HCT116 (cell line): ENCODE measurements at regions not wholly inside any gene's neighbourhood (a gene's known extent, or its start where the extent isn't known, plus 50 kb on each side); places are given as distances from the start of the nearest gene placed in this dataset.

ENCODE experiments used
- ATAC-seq: fragments of 200-7000 bp; cut with Tn5 transposase; 2 replicates; pipeline ENCODE4 v1.9.1; 2020; ENCODE audit warnings: mild to moderate bottlenecking, moderate library complexity
- BruUV-seq: library from RNA; stranded (reverse); fragments of 400-500 nt; replicated peaks from 2 replicates; lab custom pipeline; 2021; lab: Mats Ljungman, UMichigan
- CTCF ChIA-PET: fragments of 300-600 bp; sonication (Branson Sonifier 250); formaldehyde crosslinking; loops from one replicate; lab custom pipeline; 2021; ENCODE audit warnings: antibody characterized with exemption; lab: Charles Lee
- POLR2A ChIA-PET: fragments of 300-600, 350-600 bp; sonication (Branson Sonifier 250); formaldehyde crosslinking; loops from one replicate; lab custom pipeline; 2021; ENCODE audit warnings: antibody characterized with exemption; lab: Charles Lee
- RAD21 ChIA-PET, 2 experiments: fragments of 300-600 bp; sonication (Branson Sonifier 250); formaldehyde crosslinking; loops; one replicate each; lab custom pipeline; 2023; ENCODE audit warnings: low total read pairs in 2 of 2; ENCODE audit not compliant: uncharacterized antibody in 2 of 2, unreplicated experiment in 2 of 2, low non-redundant PET in 1 of 2; lab: Charles Lee
- DNase-seq: peaks from one replicate; pipeline ENCODE4 v3.0.0-alpha.2; 2010; ENCODE audit warnings: low read depth, low spot score
- H2AFZ ChIP-seq: fragments of 200-600 bp; shearing (Covaris generic), sonication (generic); 2 replicates; pipeline ENCODE4 v1.6.1; 2017; ENCODE audit warnings: low read depth, mixed run types, mixed read lengths, antibody characterized with exemption, low read length; ENCODE audit not compliant: poor library complexity, severe bottlenecking
- H3K27ac ChIP-seq: 2 replicates; pipeline ENCODE4 v1.5.1; 2012; ENCODE audit warnings: low read depth, low read length
- H3K27me3 ChIP-seq: fragments of 200-600 bp; sonication (generic); 2 replicates; pipeline ENCODE4 v1.6.1; 2016; ENCODE audit warnings: mixed run types, low read length, mixed read lengths; ENCODE audit not compliant: insufficient read depth
- H3K36me3 ChIP-seq, 2 experiments: fragments of 200-500 bp in 1 of 2; fragments of 200-600 bp in 1 of 2; sonication (Bioruptor generic) in 1 of 2; sonication (generic) in 1 of 2; 2 replicates each; pipeline versions ENCODE4 v1.5.1 to v1.6.1; 2014 to 2016; ENCODE audit warnings: low read length in 2 of 2, inconsistent platforms in 1 of 2, mixed read lengths in 1 of 2, mixed run types in 1 of 2; ENCODE audit not compliant: insufficient read depth in 2 of 2, control insufficient read depth in 1 of 2
- H3K4me1 ChIP-seq, 2 experiments: fragments of 200-600 bp in 1 of 2; sonication (generic) in 1 of 2; 2 replicates each; pipeline versions ENCODE4 v1.5.1 to v1.6.1; 2012 to 2017; ENCODE audit warnings: low read length in 2 of 2, inconsistent platforms in 1 of 2, mild to moderate bottlenecking in 1 of 2, mixed read lengths in 1 of 2, mixed run types in 1 of 2, moderate library complexity in 1 of 2; ENCODE audit not compliant: insufficient read depth in 2 of 2, control insufficient read depth in 1 of 2
- H3K4me2 ChIP-seq: fragments of 200-600 bp; sonication (generic); 2 replicates; pipeline ENCODE4 v1.6.1; 2017; ENCODE audit warnings: mixed run types, low read length, mixed read lengths
- H3K4me3 ChIP-seq, 2 experiments: fragments of 200-600 bp in 1 of 2; sonication (generic) in 1 of 2; replicated peaks in 1 of 2; 2 replicates each; pipeline ENCODE4 v1.5.1; 2011 to 2016; ENCODE audit warnings: low read length in 2 of 2, control low read depth in 1 of 2, low read depth in 1 of 2, mild to moderate bottlenecking in 1 of 2, mixed read lengths in 1 of 2, mixed run types in 1 of 2
- H3K79me2 ChIP-seq: fragments of 200-600 bp; sonication (generic); 2 replicates; pipeline ENCODE4 v1.6.1; 2017; ENCODE audit warnings: mild to moderate bottlenecking, mixed run types, low read length, moderate library complexity, mixed read lengths; ENCODE audit not compliant: insufficient read depth
- H3K9ac ChIP-seq: fragments of 200-600 bp; sonication (generic); 2 replicates; pipeline ENCODE4 v1.6.1; 2016; ENCODE audit warnings: low read length, mixed read lengths
- H3K9me2 ChIP-seq: fragments of 200-600 bp; sonication (generic), shearing (Covaris generic); 2 replicates; pipeline ENCODE4 v1.6.1; 2017; ENCODE audit warnings: mixed run types, mild to moderate bottlenecking, moderate library complexity; ENCODE audit not compliant: insufficient read depth
- H3K9me3 ChIP-seq, 2 experiments: fragments of 200-500 bp in 1 of 2; fragments of 200-600 bp in 1 of 2; sonication (Bioruptor generic) in 1 of 2; sonication (generic) in 1 of 2; 2 replicates each; pipeline ENCODE4 v1.6.1; 2014 to 2017; ENCODE audit warnings: low read length in 2 of 2, mixed read lengths in 2 of 2, inconsistent platforms in 1 of 2, low read depth in 1 of 2, mild to moderate bottlenecking in 1 of 2, mixed run types in 1 of 2, moderate library complexity in 1 of 2; ENCODE audit not compliant: control insufficient read depth in 1 of 2, insufficient read depth in 1 of 2
- H4K20me1 ChIP-seq: fragments of 200-600 bp; sonication (generic), shearing (Covaris generic); 2 replicates; pipeline ENCODE4 v1.6.1; 2017; ENCODE audit warnings: mixed run types, mild to moderate bottlenecking, moderate library complexity; ENCODE audit not compliant: insufficient read depth
- CBX3 ChIP-seq: IDR thresholded peaks from 2 replicates; pipeline ENCODE4 v1.6.1; 2012; ENCODE audit warnings: low read depth
- EGR1 ChIP-seq: IDR thresholded peaks from 2 replicates; pipeline ENCODE4 v1.6.1; 2012; ENCODE audit warnings: low read depth
- ELF1 ChIP-seq: IDR thresholded peaks from 2 replicates; pipeline ENCODE4 v1.6.1; 2012; ENCODE audit warnings: low read depth, borderline replicate concordance
- EZH2 ChIP-seq: fragments of 200-600 bp; sonication (generic); IDR thresholded peaks from 2 replicates; pipeline ENCODE4 v1.6.1; 2017; ENCODE audit warnings: antibody characterized with exemption, mixed run types
- JUND ChIP-seq: IDR thresholded peaks from 2 replicates; pipeline ENCODE4 v1.6.1; 2012
- RAD21 ChIP-seq: IDR thresholded peaks from 2 replicates; pipeline ENCODE4 v1.6.1; 2012; ENCODE audit warnings: low read depth, mild to moderate bottlenecking
- SP1 ChIP-seq: IDR thresholded peaks from 2 replicates; pipeline ENCODE4 v1.6.1; 2012; ENCODE audit warnings: low read depth
- SRF ChIP-seq: IDR thresholded peaks from 2 replicates; pipeline ENCODE4 v1.6.1; 2012; ENCODE audit warnings: low read depth
- TCF7L2 ChIP-seq: IDR thresholded peaks from 2 replicates; pipeline ENCODE4 v1.7.0; 2011; ENCODE audit warnings: borderline replicate concordance, inconsistent platforms; ENCODE audit not compliant: insufficient read depth, insufficient read length; ENCODE audit errors: extremely low read depth
- YY1 ChIP-seq: IDR thresholded peaks from 2 replicates; pipeline ENCODE4 v1.6.1; 2011; ENCODE audit warnings: low read length, low read depth, moderate library complexity, mild to moderate bottlenecking; ENCODE audit not compliant: insufficient replicate concordance; ENCODE audit errors: extremely low read depth
- intact Hi-C: fragments of 100-400 bp; cut with micrococcal nuclease; formaldehyde crosslinking; loops from 2 replicates; pipeline ENCODE4 v1.10.0; 2022

DNA sequence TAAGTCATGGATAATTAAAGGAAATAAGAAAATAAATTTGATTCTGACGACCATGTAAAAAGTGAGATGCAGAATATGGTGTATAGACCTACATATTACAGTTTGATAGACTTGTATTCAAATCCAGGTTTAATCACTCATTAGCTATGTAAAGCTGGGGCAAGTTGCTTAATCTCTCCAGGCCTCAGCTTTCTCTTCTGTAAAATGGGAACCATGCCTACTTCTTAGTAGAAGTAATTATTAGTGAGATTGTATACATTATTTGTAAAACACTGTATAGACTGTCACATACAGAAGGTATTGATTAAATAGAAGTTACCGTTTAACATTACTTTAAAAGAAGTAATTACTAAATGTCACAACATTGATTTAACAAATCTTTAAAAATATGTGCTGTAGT is 392.2 kb downstream of the STK39 start:
- ChIA-PET RAD21 (no interaction called here), POLR2A (no interaction called here), CTCF (interaction anchor here (1.0 to 1.4 kb wide), 2 partner anchors 11 to 264 kb away, joined by 4 read pairs; no protein-coding TSS in a partner anchor)
- no TSS peak for BruUV-seq
- Histone ChIP-seq H3K27ac (no peak overlapping the region), H3K4me2 (no peak overlapping the region), H3K4me3 (no peak overlapping the region), H3K36me3 (no peaks in the 10 kb centered on the region), H3K27me3 (peaks cover 49% of the 10 kb centered on the region), H2AFZ (no peak overlapping the region), H4K20me1 (no peaks in the 10 kb centered on the region), H3K4me1 (no peaks in the 10 kb centered on the region), H3K9me2 (no peaks in the 10 kb centered on the region), H3K9ac (no peak overlapping the region), H3K9me3 (no peaks in the 10 kb centered on the region), H3K79me2 (no peaks in the 10 kb centered on the region)
- DNase-seq: no peak
- no peak for TF ChIP-seq JUND
- TF ChIP-seq SP1: no peak
- no peak for TF ChIP-seq ELF1
- TF ChIP-seq RAD21: no peak
- no peak for TF ChIP-seq CBX3
- no peak for TF ChIP-seq EZH2
- intact Hi-C loops: no loop called here
- no peak for ATAC-seq

DNA sequence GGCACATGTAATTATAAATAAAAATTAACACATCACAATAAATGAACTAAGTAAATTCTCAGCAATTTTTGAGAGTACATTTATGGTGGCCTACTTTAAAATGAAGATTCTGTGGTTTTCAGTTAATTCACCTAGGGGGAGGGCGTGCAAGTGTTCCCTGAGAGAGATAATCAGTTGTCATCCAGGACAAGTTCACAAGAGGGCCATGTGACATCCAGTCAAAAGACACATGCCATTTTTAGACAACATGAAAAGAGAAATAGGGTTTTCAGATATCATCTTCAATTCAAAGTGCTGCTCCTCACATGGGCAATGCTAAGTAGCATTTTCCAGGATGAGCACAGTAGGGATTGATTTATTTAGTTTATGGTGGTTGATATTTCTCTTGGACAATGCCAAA is 393.7 kb downstream of the STK39 start:
- H3K4me3 ChIP-seq: no peak overlapping the region
- TF ChIP-seq TCF7L2 (no peak), EGR1 (no peak), YY1 (no peak), ELF1 (no peak), SRF (no peak)
- H3K4me1 ChIP-seq: no peaks in the 10 kb centered on the region
- peaks cover 42% of the 10 kb centered on the region for H3K27me3 ChIP-seq
- ChIA-PET RAD21 (no interaction called here), CTCF (no interaction called here), POLR2A (no interaction called here)
- H3K36me3 ChIP-seq: no peaks in the 10 kb centered on the region
- no peak overlapping the region for H2AFZ ChIP-seq
- H3K27ac ChIP-seq: no peak overlapping the region
- H3K79me2 ChIP-seq: no peaks in the 10 kb centered on the region
- no peaks in the 10 kb centered on the region for H3K9me2 ChIP-seq
- no peak for ATAC-seq
- no peaks in the 10 kb centered on the region for H4K20me1 ChIP-seq
- intact Hi-C loops: no loop called here
- H3K9ac ChIP-seq: no peak overlapping the region
- DNase-seq: no peak
- no TSS peak for BruUV-seq
- no peak overlapping the region for H3K4me2 ChIP-seq
- no peaks in the 10 kb centered on the region for H3K9me3 ChIP-seq
